ENCODE measurements at regions not wholly inside any gene's neighbourhood (a gene's known extent, or its start where the extent isn't known, plus 50 kb on each side); places are given as distances from the start of the nearest gene placed in this dataset.

DNA sequence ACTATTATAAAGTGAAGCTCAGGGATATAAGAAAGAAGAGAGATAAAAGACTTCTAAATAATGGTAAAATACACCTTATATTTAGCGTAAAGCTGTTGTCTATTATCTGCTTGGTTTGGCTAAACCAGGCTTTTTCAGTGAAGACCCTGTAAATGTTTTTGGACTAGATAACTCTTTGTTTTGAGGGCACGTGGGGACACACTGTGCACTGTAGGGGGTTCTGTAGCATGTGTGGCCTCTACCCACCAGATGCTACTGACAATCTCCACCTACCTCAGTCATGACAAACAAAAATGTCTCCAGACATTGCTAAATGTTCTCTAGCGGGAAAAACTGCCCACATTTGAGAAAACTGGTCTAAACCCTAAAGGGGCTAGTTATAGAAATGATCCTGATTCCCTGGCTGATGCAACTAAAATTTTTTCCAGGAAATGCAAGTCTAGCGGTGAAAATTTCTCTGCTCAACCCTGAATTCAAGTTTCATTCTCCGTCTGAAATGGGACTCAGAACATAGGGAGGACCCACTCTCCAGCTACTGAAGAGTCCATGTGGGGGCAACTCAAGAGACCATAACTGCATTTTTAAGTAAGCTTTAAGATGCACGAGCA lies 355.2 kb upstream of the RASGEF1B start:
- TF ChIP-seq CEBPB (IDR thresholded peaks at IDR 0.05; ENCODE audit: borderline replicate concordance in 1 of 2, low read depth in 2 of 2, low read length in 2 of 2), result no peak
- TF ChIP-seq POLR2A (IDR thresholded peaks at IDR 0.05; ENCODE audit: low read depth, low read length), result no peak
- TF ChIP-seq, protein P1, sequence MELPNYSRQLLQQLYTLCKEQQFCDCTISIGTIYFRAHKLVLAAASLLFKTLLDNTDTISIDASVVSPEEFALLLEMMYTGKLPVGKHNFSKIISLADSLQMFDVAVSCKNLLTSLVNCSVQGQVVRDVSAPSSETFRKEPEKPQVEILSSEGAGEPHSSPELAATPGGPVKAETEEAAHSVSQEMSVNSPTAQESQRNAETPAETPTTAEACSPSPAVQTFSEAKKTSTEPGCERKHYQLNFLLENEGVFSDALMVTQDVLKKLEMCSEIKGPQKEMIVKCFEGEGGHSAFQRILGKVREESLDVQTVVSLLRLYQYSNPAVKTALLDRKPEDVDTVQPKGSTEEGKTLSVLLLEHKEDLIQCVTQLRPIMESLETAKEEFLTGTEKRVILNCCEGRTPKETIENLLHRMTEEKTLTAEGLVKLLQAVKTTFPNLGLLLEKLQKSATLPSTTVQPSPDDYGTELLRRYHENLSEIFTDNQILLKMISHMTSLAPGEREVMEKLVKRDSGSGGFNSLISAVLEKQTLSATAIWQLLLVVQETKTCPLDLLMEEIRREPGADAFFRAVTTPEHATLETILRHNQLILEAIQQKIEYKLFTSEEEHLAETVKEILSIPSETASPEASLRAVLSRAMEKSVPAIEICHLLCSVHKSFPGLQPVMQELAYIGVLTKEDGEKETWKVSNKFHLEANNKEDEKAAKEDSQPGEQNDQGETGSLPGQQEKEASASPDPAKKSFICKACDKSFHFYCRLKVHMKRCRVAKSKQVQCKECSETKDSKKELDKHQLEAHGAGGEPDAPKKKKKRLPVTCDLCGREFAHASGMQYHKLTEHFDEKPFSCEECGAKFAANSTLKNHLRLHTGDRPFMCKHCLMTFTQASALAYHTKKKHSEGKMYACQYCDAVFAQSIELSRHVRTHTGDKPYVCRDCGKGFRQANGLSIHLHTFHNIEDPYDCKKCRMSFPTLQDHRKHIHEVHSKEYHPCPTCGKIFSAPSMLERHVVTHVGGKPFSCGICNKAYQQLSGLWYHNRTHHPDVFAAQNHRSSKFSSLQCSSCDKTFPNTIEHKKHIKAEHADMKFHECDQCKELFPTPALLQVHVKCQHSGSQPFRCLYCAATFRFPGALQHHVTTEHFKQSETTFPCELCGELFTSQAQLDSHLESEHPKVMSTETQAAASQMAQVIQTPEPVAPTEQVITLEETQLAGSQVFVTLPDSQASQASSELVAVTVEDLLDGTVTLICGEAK (IDR thresholded peaks at IDR 0.05; ENCODE audit: borderline replicate concordance), result no peak
- TF ChIP-seq, protein P2, sequence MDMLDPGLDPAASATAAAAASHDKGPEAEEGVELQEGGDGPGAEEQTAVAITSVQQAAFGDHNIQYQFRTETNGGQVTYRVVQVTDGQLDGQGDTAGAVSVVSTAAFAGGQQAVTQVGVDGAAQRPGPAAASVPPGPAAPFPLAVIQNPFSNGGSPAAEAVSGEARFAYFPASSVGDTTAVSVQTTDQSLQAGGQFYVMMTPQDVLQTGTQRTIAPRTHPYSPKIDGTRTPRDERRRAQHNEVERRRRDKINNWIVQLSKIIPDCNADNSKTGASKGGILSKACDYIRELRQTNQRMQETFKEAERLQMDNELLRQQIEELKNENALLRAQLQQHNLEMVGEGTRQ (IDR thresholded peaks at IDR 0.05; ENCODE audit: borderline replicate concordance, low read depth, low read length), result no peak
- TF ChIP-seq, protein P3, sequence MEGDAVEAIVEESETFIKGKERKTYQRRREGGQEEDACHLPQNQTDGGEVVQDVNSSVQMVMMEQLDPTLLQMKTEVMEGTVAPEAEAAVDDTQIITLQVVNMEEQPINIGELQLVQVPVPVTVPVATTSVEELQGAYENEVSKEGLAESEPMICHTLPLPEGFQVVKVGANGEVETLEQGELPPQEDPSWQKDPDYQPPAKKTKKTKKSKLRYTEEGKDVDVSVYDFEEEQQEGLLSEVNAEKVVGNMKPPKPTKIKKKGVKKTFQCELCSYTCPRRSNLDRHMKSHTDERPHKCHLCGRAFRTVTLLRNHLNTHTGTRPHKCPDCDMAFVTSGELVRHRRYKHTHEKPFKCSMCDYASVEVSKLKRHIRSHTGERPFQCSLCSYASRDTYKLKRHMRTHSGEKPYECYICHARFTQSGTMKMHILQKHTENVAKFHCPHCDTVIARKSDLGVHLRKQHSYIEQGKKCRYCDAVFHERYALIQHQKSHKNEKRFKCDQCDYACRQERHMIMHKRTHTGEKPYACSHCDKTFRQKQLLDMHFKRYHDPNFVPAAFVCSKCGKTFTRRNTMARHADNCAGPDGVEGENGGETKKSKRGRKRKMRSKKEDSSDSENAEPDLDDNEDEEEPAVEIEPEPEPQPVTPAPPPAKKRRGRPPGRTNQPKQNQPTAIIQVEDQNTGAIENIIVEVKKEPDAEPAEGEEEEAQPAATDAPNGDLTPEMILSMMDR (IDR thresholded peaks at IDR 0.05 in 2 of 3, conservative IDR thresholded peaks at IDR 0.05 in 1 of 3; ENCODE audit: control insufficient read depth in 2 of 3, extremely low read depth in 1 of 3, insufficient read depth in 1 of 3, low read depth in 3 of 3, low read length in 3 of 3), result no peak
- no peak for TF ChIP-seq MEF2A (IDR thresholded peaks at IDR 0.05; ENCODE audit: insufficient read depth, low read depth, low read length)
- TF ChIP-seq IRF4 (IDR thresholded peaks at IDR 0.05; ENCODE audit: low read depth, low read length), result no peak
- no peak for TF ChIP-seq NRF1 (conservative IDR thresholded peaks at IDR 0.05; ENCODE audit: low read depth, low read length)
- TF ChIP-seq TCF12 (IDR thresholded peaks at IDR 0.05; ENCODE audit: low read depth, low read length), result no peak
- TF ChIP-seq BHLHE40 (IDR thresholded peaks at IDR 0.05; ENCODE audit: borderline replicate concordance in 1 of 2, low read depth in 2 of 2, low read length in 1 of 2), result no peak
- TF ChIP-seq TCF7 (IDR thresholded peaks at IDR 0.05; ENCODE audit: borderline replicate concordance), result no peak
- no peak for TF ChIP-seq POU2F2 (IDR thresholded peaks at IDR 0.05; ENCODE audit: borderline replicate concordance, low read depth, low read length)
- no peak for TF ChIP-seq EP300 (IDR thresholded peaks at IDR 0.05; ENCODE audit: borderline replicate concordance in 1 of 2, control insufficient read depth in 1 of 2, low read depth in 2 of 2, low read length in 2 of 2)
- TF ChIP-seq POLR2AphosphoS2 (IDR thresholded peaks at IDR 0.05; ENCODE audit: low read depth, low read length), result no peak

Measured in GM12878 (cell line).